DOHH2 (cell line): ENCODE measurements at regions not wholly inside any gene's neighbourhood (a gene's known extent, or its start where the extent isn't known, plus 50 kb on each side); places are given as distances from the start of the nearest gene placed in this dataset.
"Not testable (repeated sequence)": the region's sequence is repeated elsewhere in the genome, so short reads cannot be mapped to it uniquely, and the experiment has no call there.

ENCODE experiments used
- H3F3A ChIP-seq: fragments of 200-600 bp; sonication (generic), shearing (Covaris generic); 2 replicates; pipeline ENCODE4 v1.6.0; 2016; ENCODE audit warnings: antibody characterized with exemption, mild to moderate bottlenecking; ENCODE audit not compliant: control insufficient read depth, insufficient read depth
- H3K27ac ChIP-seq: fragments of 200-600 bp; sonication (generic); 2 replicates; pipeline ENCODE4 v1.5.1; 2014; ENCODE audit warnings: low read depth, mild to moderate bottlenecking, low read length, moderate library complexity
- H3K27me3 ChIP-seq: fragments of 200-600 bp; sonication (generic); 2 replicates; pipeline ENCODE4 v1.6.1; 2014; ENCODE audit warnings: mild to moderate bottlenecking, low read length, mixed read lengths; ENCODE audit not compliant: control insufficient read depth
- H3K36me3 ChIP-seq: fragments of 200-600 bp; sonication (generic); 2 replicates; pipeline ENCODE4 v1.6.1; 2014; ENCODE audit warnings: mild to moderate bottlenecking, low read length, moderate library complexity, mixed read lengths; ENCODE audit not compliant: control insufficient read depth
- H3K4me1 ChIP-seq: fragments of 200-600 bp; sonication (generic); 2 replicates; pipeline ENCODE4 v1.6.1; 2014; ENCODE audit warnings: mild to moderate bottlenecking, low read length, mixed read lengths; ENCODE audit not compliant: control insufficient read depth
- H3K4me2 ChIP-seq: fragments of 200-600 bp; sonication (generic); 2 replicates; pipeline ENCODE4 v1.6.0; 2014; ENCODE audit warnings: mild to moderate bottlenecking, low read length, moderate library complexity
- H3K4me3 ChIP-seq: fragments of 200-600 bp; sonication (generic); 2 replicates; pipeline ENCODE4 v1.5.1; 2014; ENCODE audit warnings: mild to moderate bottlenecking, low read length, mixed read lengths
- H3K79me2 ChIP-seq: fragments of 200-600 bp; sonication (generic); 2 replicates; pipeline ENCODE4 v1.6.1; 2014; ENCODE audit warnings: mild to moderate bottlenecking, low read length, mixed read lengths; ENCODE audit not compliant: control insufficient read depth
- H3K9me2 ChIP-seq: fragments of 200-600 bp; sonication (generic); replicated peaks from 2 replicates; pipeline ENCODE4 v1.6.1; 2014; ENCODE audit warnings: mild to moderate bottlenecking, low read length, mixed read lengths; ENCODE audit not compliant: control insufficient read depth
- H3K9me3 ChIP-seq: fragments of 200-600 bp; sonication (generic); 2 replicates; pipeline ENCODE4 v1.6.1; 2014; ENCODE audit warnings: antibody characterized with exemption, low read length, mixed read lengths; ENCODE audit not compliant: control insufficient read depth, insufficient read depth
- H4K20me1 ChIP-seq: fragments of 200-600 bp; sonication (generic); 2 replicates; pipeline ENCODE4 v1.6.0; 2014; ENCODE audit warnings: low read depth, mild to moderate bottlenecking, antibody characterized with exemption, low read length, moderate library complexity; ENCODE audit not compliant: control insufficient read depth, insufficient read depth

DNA sequence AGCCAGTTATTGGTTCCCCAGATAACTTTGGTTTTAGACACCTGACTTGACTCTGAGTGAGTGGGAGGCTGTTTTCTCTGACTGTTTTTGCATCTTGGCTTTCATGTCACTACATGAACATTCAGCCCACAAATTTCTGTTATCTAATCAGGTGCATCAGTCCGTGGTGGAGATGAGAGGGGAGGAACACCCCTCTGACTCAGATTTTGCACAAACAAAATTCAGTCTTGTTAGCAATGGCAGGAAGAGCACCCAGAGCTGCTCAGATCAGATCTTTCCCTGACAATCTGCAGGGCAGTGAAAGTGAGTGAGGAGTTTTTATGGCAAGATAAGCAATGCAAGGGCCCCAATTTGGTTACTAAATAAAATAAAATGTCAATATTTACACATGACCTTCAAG, 307.2 kb upstream of the NOTCH2NLA start:
- not testable (repeated sequence) for H3K4me2 ChIP-seq, H3K36me3 ChIP-seq, H3K27me3 ChIP-seq, H3K27ac ChIP-seq, H3F3A ChIP-seq, H3K9me2 ChIP-seq, H3K4me1 ChIP-seq, H3K4me3 ChIP-seq, H3K79me2 ChIP-seq, H4K20me1 ChIP-seq, H3K9me3 ChIP-seq

DNA sequence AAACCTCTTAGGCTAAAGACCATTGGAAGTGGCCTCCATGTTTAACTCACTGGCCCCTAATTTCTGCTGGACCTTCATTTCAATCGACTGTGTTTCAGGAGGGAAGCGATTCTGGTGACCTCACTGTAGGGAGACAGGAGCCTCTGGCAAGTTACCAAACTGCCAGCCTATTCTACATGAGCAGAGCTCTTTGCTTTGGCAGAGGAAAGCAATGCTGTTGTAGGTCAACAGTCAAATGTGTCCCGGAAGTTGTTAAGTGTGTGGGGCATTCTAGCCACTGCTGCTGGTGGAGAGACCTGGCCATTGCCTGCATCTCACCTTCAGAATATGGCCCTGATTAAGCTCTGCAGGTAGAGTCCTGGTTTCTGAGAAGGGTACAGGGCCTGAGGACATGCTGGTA, 306.8 kb upstream of the NOTCH2NLA start:
- H3K9me3 ChIP-seq, H3K27me3 ChIP-seq, H3K79me2 ChIP-seq, H3K4me2 ChIP-seq, H3K4me1 ChIP-seq, H3K9me2 ChIP-seq, H3K36me3 ChIP-seq, H3F3A ChIP-seq, H3K4me3 ChIP-seq, H4K20me1 ChIP-seq, H3K27ac ChIP-seq: not testable (repeated sequence)

DNA sequence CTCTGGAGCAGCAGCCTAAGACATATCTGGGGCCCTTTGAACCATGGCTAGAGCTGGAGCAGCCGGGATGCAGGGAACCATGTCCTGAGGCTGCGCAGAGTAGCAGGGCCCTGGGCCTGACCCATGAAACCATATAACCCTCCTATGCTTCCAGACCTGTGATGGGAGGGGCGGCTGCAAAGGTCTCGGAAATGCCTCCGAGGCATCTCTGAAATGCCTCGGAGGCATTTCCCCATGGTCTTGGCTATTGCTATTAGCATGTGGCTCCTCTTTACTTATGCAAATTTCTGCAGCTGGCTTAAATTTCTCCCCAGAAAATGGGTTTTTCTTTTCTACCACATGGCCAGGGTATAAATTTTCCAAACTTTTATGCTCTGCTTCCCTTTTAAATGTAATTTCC, 302.1 kb upstream of the NOTCH2NLA start:
- H3K27ac ChIP-seq, H3K4me3 ChIP-seq, H3K9me3 ChIP-seq, H3K36me3 ChIP-seq, H4K20me1 ChIP-seq, H3K27me3 ChIP-seq, H3F3A ChIP-seq, H3K4me2 ChIP-seq, H3K9me2 ChIP-seq, H3K79me2 ChIP-seq, H3K4me1 ChIP-seq: not testable (repeated sequence)

DNA sequence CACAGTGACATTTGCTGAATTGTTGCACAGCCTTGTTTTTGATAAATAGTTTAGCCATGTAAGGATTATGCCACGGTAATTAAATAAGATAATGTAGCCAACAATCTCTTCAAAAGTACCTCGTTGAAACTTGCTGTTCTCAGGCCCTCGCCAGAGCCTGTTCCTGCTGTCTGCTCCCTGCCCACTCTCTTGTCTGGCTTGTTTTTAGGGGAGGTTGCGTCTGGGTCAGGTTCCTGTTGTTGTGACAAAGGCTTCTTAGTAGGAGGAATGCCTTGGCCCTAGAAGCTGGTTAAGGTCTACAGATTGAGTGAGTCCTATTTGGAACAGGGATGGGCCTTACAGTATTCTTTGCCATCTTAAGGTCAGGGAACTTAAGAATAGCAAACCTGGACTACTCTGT, 294.0 kb upstream of the NOTCH2NLA start:
- H3K4me3 ChIP-seq, H4K20me1 ChIP-seq, H3K79me2 ChIP-seq, H3K4me1 ChIP-seq, H3K27ac ChIP-seq, H3K9me3 ChIP-seq, H3K27me3 ChIP-seq, H3K4me2 ChIP-seq, H3K9me2 ChIP-seq, H3F3A ChIP-seq, H3K36me3 ChIP-seq: not testable (repeated sequence)

DNA sequence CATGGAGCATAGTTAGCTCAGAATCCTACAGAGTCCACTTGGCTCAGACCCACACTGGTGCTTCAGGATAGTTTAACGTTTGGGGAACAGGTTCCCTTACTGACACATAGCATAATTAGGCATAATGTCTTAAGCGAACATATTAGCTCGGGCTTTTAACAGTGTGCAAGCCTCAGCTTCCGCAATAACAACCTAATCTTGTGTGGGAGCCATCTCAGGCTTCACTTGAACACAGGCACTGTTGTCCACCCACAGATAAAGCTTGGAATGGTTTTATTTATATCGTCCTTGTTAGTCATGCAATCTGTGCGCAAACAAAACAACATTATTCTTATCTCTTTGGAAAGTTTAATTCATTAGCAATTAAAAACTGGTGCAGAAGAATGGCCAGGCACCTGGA, 293.5 kb upstream of the NOTCH2NLA start:
- H3K27ac ChIP-seq, H3K27me3 ChIP-seq, H4K20me1 ChIP-seq, H3K36me3 ChIP-seq, H3K79me2 ChIP-seq, H3F3A ChIP-seq, H3K4me3 ChIP-seq, H3K4me2 ChIP-seq, H3K9me3 ChIP-seq, H3K4me1 ChIP-seq, H3K9me2 ChIP-seq: not testable (repeated sequence)

DNA sequence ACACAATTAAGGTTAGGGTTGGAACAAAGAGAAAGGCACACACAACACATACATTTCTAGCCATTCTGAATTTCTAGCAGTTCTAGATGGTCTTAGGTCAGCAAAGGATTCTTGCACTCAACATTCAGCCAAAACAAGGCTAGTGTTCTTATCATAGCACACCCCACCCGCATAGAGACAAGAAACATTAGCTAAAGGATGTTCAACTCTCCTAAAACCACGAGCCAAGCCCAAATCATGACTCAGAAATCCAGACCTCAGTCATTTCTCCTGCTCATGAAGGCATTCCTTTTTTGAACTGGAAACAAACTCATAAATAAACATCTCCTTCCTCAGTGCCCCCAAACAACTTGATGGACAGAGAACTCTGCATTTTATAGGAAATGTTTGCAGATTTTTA, 293.0 kb upstream of the NOTCH2NLA start:
- H3F3A ChIP-seq, H3K36me3 ChIP-seq, H3K27me3 ChIP-seq, H3K9me2 ChIP-seq, H3K4me3 ChIP-seq, H3K79me2 ChIP-seq, H3K4me1 ChIP-seq, H3K9me3 ChIP-seq, H3K27ac ChIP-seq, H3K4me2 ChIP-seq, H4K20me1 ChIP-seq: not testable (repeated sequence)

DNA sequence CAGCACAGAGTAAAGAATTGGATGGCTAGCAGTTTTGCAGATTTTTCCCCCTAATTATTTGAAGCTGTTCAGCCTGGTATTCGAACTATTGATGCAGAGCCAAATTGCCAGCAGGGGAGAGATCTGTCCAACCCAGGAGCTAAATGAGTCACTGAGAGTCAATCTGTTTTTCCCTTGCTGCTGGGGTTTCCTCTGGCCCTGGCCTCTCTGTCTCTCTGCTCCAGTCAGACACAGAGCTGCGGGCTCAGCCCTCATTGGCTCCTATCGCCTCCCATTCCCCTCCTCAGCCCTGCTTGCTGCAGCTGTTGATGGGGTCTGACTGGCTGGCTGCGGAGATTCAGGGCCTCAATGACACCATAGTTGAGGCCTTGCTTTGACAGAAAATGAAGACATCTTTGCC, 284.9 kb upstream of the NOTCH2NLA start:
- not testable (repeated sequence) for H3K4me1 ChIP-seq, H3K27ac ChIP-seq, H3F3A ChIP-seq, H3K9me3 ChIP-seq, H3K36me3 ChIP-seq, H4K20me1 ChIP-seq, H3K27me3 ChIP-seq, H3K4me3 ChIP-seq, H3K79me2 ChIP-seq, H3K4me2 ChIP-seq, H3K9me2 ChIP-seq

DNA sequence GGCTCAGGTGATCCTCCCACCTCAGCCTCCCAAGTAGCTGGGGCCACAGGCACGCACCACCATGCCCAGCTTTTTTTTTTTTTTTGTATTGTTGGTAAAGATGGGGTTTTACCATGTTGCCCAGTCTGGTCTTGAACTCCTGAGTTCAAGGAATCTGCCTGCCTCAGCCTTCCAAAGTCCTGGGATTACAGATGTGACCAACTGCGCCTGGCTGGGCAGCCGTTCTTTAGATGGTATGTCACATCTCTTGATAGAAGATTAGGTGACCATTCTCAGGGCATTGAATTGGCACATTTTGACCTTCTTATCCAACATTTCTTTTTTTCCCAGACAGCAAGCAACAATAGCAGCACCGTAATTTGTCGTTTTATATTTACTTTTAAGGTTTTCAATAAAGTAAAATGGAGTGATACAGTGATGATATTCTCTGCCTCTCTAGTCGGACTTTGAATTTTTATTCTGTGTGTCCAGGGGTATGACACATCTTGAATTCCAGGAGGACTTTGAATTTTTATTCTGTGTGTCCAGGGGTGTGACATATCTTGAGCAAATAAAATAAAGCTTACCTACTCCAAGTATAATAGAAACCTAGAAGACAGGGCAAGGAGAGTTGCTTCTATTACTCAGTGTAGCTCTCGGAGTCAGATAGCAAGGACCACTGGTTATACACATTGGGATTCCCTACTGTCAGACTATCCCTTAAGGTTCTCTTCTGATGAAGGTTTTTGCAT, 282.4 kb upstream of the NOTCH2NLA start:
- H3K9me2 ChIP-seq, H3K4me2 ChIP-seq, H3K4me3 ChIP-seq, H3K36me3 ChIP-seq, H4K20me1 ChIP-seq, H3K4me1 ChIP-seq, H3K79me2 ChIP-seq, H3K27ac ChIP-seq, H3K27me3 ChIP-seq, H3F3A ChIP-seq, H3K9me3 ChIP-seq: not testable (repeated sequence)
